Right lobe of liver (tissue), 6 donors: ENCODE measurements at regions not wholly inside any gene's neighbourhood (a gene's known extent, or its start where the extent isn't known, plus 50 kb on each side); places are given as distances from the start of the nearest gene placed in this dataset.

Experiments
- ATAC-seq, 4 donors: fragments of 200-7000 bp; cut with Tn5 transposase; one replicate each; pipeline ENCODE4 v1.9.1; 2020; ENCODE audit warnings: mild to moderate bottlenecking in 4 of 4, moderate library complexity in 4 of 4
- DNase-seq, 3 donors: peaks; one replicate each; pipeline ENCODE4 v3.0.0-alpha.2; 2020
- H3K27ac ChIP-seq, 3 donors: fragments of 200-600 bp; one replicate each; pipeline ENCODE4 v1.8.0; 2022
- H3K27me3 ChIP-seq, 2 donors: fragments of 200-600 bp; one replicate each; pipeline ENCODE4 v1.8.0; 2022
- H3K36me3 ChIP-seq, 4 donors: fragments of 200-600 bp; sonication (generic) in 1 of 4; one replicate each; pipeline versions ENCODE4 v1.5.1 to v1.8.0; 2017 to 2022; ENCODE audit warnings: control low read depth in 1 of 4
- H3K4me1 ChIP-seq, 4 donors: fragments of 200-600 bp; sonication (generic) in 1 of 4; one replicate each; pipeline versions ENCODE4 v1.5.1 to v1.8.0; 2017 to 2022; ENCODE audit warnings: control low read depth in 1 of 4
- H3K4me3 ChIP-seq, 3 donors: fragments of 200-600 bp; one replicate each; pipeline ENCODE4 v1.8.0; 2022
- H3K9me3 ChIP-seq, 4 donors: fragments of 200-600 bp; sonication (generic) in 1 of 4; one replicate each; pipeline versions ENCODE4 v1.5.1 to v1.8.0; 2017 to 2022; ENCODE audit warnings: control low read depth in 1 of 4
- CTCF ChIP-seq, 4 donors: fragments of 200-600 bp in 3 of 4; fragments of 450-650 bp in 1 of 4; IDR thresholded peaks; one replicate each; pipeline versions ENCODE4 v1.5.1 to v1.8.0; 2016 to 2022; ENCODE audit warnings: antibody characterized with exemption in 4 of 4, mild to moderate bottlenecking in 2 of 4
- POLR2A ChIP-seq: fragments of 450-650 bp; IDR thresholded peaks from one replicate; pipeline ENCODE4 v1.6.1; 2017; ENCODE audit warnings: antibody characterized with exemption, mild to moderate bottlenecking
- WGBS: methylation state at CpG from one replicate; pipeline ENCODE4 v1.1.6; 2018; ENCODE audit warnings: low coverage, low lambda C conversion rate; ENCODE audit not compliant: insufficient coverage; ENCODE audit errors: missing lambda C conversion rate; 5-methylcytosine and 5-hydroxymethylcytosine counted together
- intact Hi-C, 2 donors: fragments of 100-400 bp; cut with DNase I; formaldehyde crosslinking; loops; one replicate each; pipeline versions ENCODE4 v1.11.2 to v1.14.1; 2022
- donor health status: DM: no; HTN: yes; CAD: no.
- donor health status: DM: no; HTN: no; CAD: no.
- donor health status: DM: no; HTN: no; CAD: no.
- donor health status: DM: no; HTN: yes; CAD: no.
- donor health status: DM: no; HTN: yes; CAD: no.

GRCh38 chr2:5051300-5051699 lies 640.9 kb upstream of the SOX11 start:
- TF ChIP-seq CTCF (IDR thresholded peaks at IDR 0.05) (no peak), POLR2A (no peak)
- no peaks in the 10 kb centered on the region for H3K27me3 ChIP-seq
- no peaks in the 10 kb centered on the region for H3K4me1 ChIP-seq
- no peaks in the 10 kb centered on the region for H3K36me3 ChIP-seq
- ATAC-seq, result no peak
- H3K9me3 ChIP-seq, result no peaks in the 10 kb centered on the region
- intact Hi-C loops, result no loop called here
- no peak overlapping the region for H3K27ac ChIP-seq
- WGBS, result 35% methylated on average over 2 of the region's 2 CpGs
- no peak for DNase-seq
- no peak overlapping the region for H3K4me3 ChIP-seq

GRCh38 chr2:5052905-5053304 lies 639.3 kb upstream of the SOX11 start:
- Histone ChIP-seq H3K27ac (no peak overlapping the region), H3K9me3 (no peaks in the 10 kb centered on the region), H3K4me3 (no peak overlapping the region), H3K36me3 (no peaks in the 10 kb centered on the region), H3K4me1 (no peaks in the 10 kb centered on the region), H3K27me3 (no peaks in the 10 kb centered on the region)
- no peak for TF ChIP-seq POLR2A
- TF ChIP-seq CTCF (IDR thresholded peaks at IDR 0.05), result no peak
- WGBS, result 59% methylated on average over 7 of the region's 7 CpGs
- no peak for ATAC-seq
- intact Hi-C loops, result no loop called here
- no peak for DNase-seq

GRCh38 chr2:5057891-5058351 lies 634.3 kb upstream of the SOX11 start:
- no peak for DNase-seq
- no peaks in the 10 kb centered on the region for H3K9me3 ChIP-seq
- no peak for ATAC-seq

GRCh38 chr2:5060956-5061355 lies 631.2 kb upstream of the SOX11 start:
- Histone ChIP-seq H3K36me3 (no peaks in the 10 kb centered on the region), H3K4me1 (no peaks in the 10 kb centered on the region), H3K27me3 (no peaks in the 10 kb centered on the region), H3K9me3 (no peaks in the 10 kb centered on the region), H3K4me3 (no peak overlapping the region), H3K27ac (no peak overlapping the region)
- ATAC-seq, result no peak
- 63% methylated on average over 1 of the region's 1 CpG for WGBS
- TF ChIP-seq POLR2A (no peak), CTCF (IDR thresholded peaks at IDR 0.05) (no peak)
- DNase-seq, result no peak
- intact Hi-C loops, result no loop called here

More at GRCh38 chr2:5057891-5058351, 634.3 kb upstream of the SOX11 start:
- Histone ChIP-seq H3K27ac (no peak overlapping the region), H3K4me1 (no peaks in the 10 kb centered on the region), H3K36me3 (no peaks in the 10 kb centered on the region), H3K27me3 (no peaks in the 10 kb centered on the region), H3K4me3 (no peak overlapping the region)
- WGBS, result 28% methylated on average over 6 of the region's 6 CpGs
- intact Hi-C loops, result no loop called here
- no peak for TF ChIP-seq POLR2A
- TF ChIP-seq CTCF (IDR thresholded peaks at IDR 0.05), result no peak

GRCh38 chr2:5064687-5065086 lies 627.5 kb upstream of the SOX11 start:
- no peak for DNase-seq
- Histone ChIP-seq H3K4me1 (no peaks in the 10 kb centered on the region), H3K9me3 (no peaks in the 10 kb centered on the region), H3K27me3 (no peaks in the 10 kb centered on the region), H3K4me3 (no peak overlapping the region), H3K36me3 (no peaks in the 10 kb centered on the region), H3K27ac (no peak overlapping the region)
- no peak for ATAC-seq
- intact Hi-C loops, result no loop called here
- WGBS, result 32% methylated on average over 5 of the region's 5 CpGs
- TF ChIP-seq POLR2A, result no peak
- TF ChIP-seq CTCF (IDR thresholded peaks at IDR 0.05), result no peak
